ENCODE measurements at regions not wholly inside any gene's neighbourhood (a gene's known extent, or its start where the extent isn't known, plus 50 kb on each side); places are given as distances from the start of the nearest gene placed in this dataset.

GRCh38 chr5:12354686-12355085 lies 450.4 kb upstream of the CTNND2 start:
- TF ChIP-seq CTCF (IDR thresholded peaks at IDR 0.05; ENCODE audit: unreplicated experiment), result no peak
- H3K27ac Mint-ChIP-seq (ENCODE audit: unreplicated experiment), result no peak overlapping the region
- no peaks in the 10 kb centered on the region for H3K9me3 Mint-ChIP-seq (ENCODE audit: unreplicated experiment)
- no peaks in the 10 kb centered on the region for H3K4me1 Mint-ChIP-seq (ENCODE audit: unreplicated experiment)
- H3K27me3 Mint-ChIP-seq (ENCODE audit: unreplicated experiment), result peaks cover 1% of the 10 kb centered on the region
- H3K36me3 Mint-ChIP-seq (ENCODE audit: low read depth, unreplicated experiment), result no peaks in the 10 kb centered on the region
- H3K4me3 Mint-ChIP-seq (ENCODE audit: unreplicated experiment), result no peak overlapping the region
- DNase-seq (ENCODE audit: low spot score), result no peak

- no peak overlapping the region for H3K27ac Mint-ChIP-seq (ENCODE audit: unreplicated experiment)
- H3K9me3 Mint-ChIP-seq (ENCODE audit: unreplicated experiment), result no peaks in the 10 kb centered on the region
- DNase-seq (ENCODE audit: low spot score), result no peak
- no peaks in the 10 kb centered on the region for H3K27me3 Mint-ChIP-seq (ENCODE audit: unreplicated experiment)
- H3K4me3 Mint-ChIP-seq (ENCODE audit: unreplicated experiment), result no peak overlapping the region
- peaks cover 2% of the 10 kb centered on the region for H3K4me1 Mint-ChIP-seq (ENCODE audit: unreplicated experiment)
- H3K36me3 Mint-ChIP-seq (ENCODE audit: low read depth, unreplicated experiment), result no peaks in the 10 kb centered on the region
- no peak for TF ChIP-seq CTCF (IDR thresholded peaks at IDR 0.05; ENCODE audit: unreplicated experiment)
These were observed 439.3 kb upstream of the CTNND2 start for GRCh38 chr5:12343558-12343957.

GRCh38 chr5:12335938-12336337 lies 431.7 kb upstream of the CTNND2 start:
- H3K27me3 Mint-ChIP-seq (ENCODE audit: unreplicated experiment), result peaks cover 1% of the 10 kb centered on the region
- DNase-seq (ENCODE audit: low spot score), result no peak
- H3K36me3 Mint-ChIP-seq (ENCODE audit: low read depth, unreplicated experiment), result no peaks in the 10 kb centered on the region
- H3K4me3 Mint-ChIP-seq (ENCODE audit: unreplicated experiment), result no peak overlapping the region
- TF ChIP-seq CTCF (IDR thresholded peaks at IDR 0.05; ENCODE audit: unreplicated experiment), result no peak
- H3K4me1 Mint-ChIP-seq (ENCODE audit: unreplicated experiment), result peaks cover 16% of the 10 kb centered on the region
- no peaks in the 10 kb centered on the region for H3K9me3 Mint-ChIP-seq (ENCODE audit: unreplicated experiment)
- H3K27ac Mint-ChIP-seq (ENCODE audit: unreplicated experiment), result no peak overlapping the region

GRCh38 chr5:12332480-12332879 lies 428.2 kb upstream of the CTNND2 start:
- Mint-ChIP-seq H3K4me3 (ENCODE audit: unreplicated experiment) (no peak overlapping the region), H3K4me1 (ENCODE audit: unreplicated experiment) (peaks cover 7% of the 10 kb centered on the region), H3K9me3 (ENCODE audit: unreplicated experiment) (no peaks in the 10 kb centered on the region), H3K27ac (ENCODE audit: unreplicated experiment) (no peak overlapping the region), H3K36me3 (ENCODE audit: low read depth, unreplicated experiment) (no peaks in the 10 kb centered on the region), H3K27me3 (ENCODE audit: unreplicated experiment) (peaks cover 1% of the 10 kb centered on the region)
- no peak for DNase-seq (ENCODE audit: low spot score)
- TF ChIP-seq CTCF (IDR thresholded peaks at IDR 0.05; ENCODE audit: unreplicated experiment), result no peak

GRCh38 chr5:12330993-12331588 lies 426.8 kb upstream of the CTNND2 start:
- Mint-ChIP-seq H3K4me1 (ENCODE audit: unreplicated experiment) (peaks cover 7% of the 10 kb centered on the region), H3K9me3 (ENCODE audit: unreplicated experiment) (no peaks in the 10 kb centered on the region), H3K27me3 (ENCODE audit: unreplicated experiment) (peaks cover 1% of the 10 kb centered on the region)

More at GRCh38 chr5:12330993-12331588, 426.8 kb upstream of the CTNND2 start:
- Mint-ChIP-seq H3K27ac (ENCODE audit: unreplicated experiment) (peak overlapping the region; percentile 68), H3K36me3 (ENCODE audit: low read depth, unreplicated experiment) (no peaks in the 10 kb centered on the region), H3K4me3 (ENCODE audit: unreplicated experiment) (no peak overlapping the region)
- no peak for DNase-seq (ENCODE audit: low spot score)
- TF ChIP-seq CTCF (IDR thresholded peaks at IDR 0.05; ENCODE audit: unreplicated experiment), result no peak
